ENCODE measurements at regions not wholly inside any gene's neighbourhood (a gene's known extent, or its start where the extent isn't known, plus 50 kb on each side); places are given as distances from the start of the nearest gene placed in this dataset.

DNA sequence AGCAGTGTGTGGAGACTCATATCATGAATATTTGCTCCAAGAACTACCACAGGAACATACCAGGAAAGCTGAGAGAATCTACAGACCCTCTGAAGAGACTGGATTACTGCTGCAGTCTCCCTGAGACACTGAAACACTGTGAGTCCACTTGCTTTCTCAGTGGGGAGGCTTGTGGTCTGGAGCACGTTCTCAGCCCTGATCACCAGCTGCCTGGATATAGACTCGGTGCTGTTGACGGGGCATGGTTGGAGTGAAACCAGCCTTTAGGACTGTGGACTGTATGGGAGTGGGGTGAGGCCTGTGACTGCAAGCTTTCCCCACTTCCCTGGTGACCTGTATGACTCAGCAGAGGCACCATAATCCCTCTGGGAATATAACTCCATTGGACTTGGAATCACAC lies 525.8 kb upstream of the FBXO33 start:
- TF ChIP-seq POLR2AphosphoS5 (IDR thresholded peaks at IDR 0.05) (no peak), EP300 (IDR thresholded peaks at IDR 0.05) (no peak), POLR2A (IDR thresholded peaks at IDR 0.05) (no peak)
- TF ChIP-seq, protein P1, sequence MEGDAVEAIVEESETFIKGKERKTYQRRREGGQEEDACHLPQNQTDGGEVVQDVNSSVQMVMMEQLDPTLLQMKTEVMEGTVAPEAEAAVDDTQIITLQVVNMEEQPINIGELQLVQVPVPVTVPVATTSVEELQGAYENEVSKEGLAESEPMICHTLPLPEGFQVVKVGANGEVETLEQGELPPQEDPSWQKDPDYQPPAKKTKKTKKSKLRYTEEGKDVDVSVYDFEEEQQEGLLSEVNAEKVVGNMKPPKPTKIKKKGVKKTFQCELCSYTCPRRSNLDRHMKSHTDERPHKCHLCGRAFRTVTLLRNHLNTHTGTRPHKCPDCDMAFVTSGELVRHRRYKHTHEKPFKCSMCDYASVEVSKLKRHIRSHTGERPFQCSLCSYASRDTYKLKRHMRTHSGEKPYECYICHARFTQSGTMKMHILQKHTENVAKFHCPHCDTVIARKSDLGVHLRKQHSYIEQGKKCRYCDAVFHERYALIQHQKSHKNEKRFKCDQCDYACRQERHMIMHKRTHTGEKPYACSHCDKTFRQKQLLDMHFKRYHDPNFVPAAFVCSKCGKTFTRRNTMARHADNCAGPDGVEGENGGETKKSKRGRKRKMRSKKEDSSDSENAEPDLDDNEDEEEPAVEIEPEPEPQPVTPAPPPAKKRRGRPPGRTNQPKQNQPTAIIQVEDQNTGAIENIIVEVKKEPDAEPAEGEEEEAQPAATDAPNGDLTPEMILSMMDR (IDR thresholded peaks at IDR 0.05), result no peak

Data from stomach (tissue), 4 donors.